ENCODE measurements at regions not wholly inside any gene's neighbourhood (a gene's known extent, or its start where the extent isn't known, plus 50 kb on each side); places are given as distances from the start of the nearest gene placed in this dataset.

DNA sequence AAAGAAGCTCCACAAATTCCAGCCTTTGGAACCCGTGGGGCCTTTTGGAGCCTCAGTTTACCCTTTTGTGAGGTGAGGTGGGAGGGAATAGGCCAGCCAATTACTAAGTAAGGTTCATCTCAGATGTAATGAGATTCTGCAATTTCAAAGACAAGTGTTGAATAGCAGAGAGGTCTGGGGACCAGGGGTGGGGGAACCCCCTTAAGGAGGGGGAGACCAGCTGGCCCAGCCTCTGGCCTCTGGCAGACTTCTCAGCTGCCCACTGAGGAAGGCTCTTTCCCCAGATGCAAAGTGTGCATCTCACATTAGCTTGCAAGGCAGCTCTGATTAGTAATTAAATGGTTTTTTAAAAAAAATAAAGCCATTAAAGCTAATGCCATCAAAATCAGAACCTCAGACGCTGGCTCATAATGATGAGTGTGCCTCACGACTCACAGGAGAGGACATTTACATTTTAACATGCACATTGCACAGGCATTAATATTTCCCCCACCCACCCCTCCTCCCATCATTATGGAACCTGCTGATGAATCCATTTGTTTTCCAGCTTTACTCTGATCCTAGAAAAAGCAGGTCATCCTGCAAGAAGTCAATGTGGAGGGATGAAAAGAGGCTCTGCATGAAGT lies 176.7 kb upstream of the TLE3 start:
- H3K4me3 ChIP-seq, result no peak overlapping the region
- no peaks in the 10 kb centered on the region for H3K27me3 ChIP-seq
- TF ChIP-seq, protein P1, sequence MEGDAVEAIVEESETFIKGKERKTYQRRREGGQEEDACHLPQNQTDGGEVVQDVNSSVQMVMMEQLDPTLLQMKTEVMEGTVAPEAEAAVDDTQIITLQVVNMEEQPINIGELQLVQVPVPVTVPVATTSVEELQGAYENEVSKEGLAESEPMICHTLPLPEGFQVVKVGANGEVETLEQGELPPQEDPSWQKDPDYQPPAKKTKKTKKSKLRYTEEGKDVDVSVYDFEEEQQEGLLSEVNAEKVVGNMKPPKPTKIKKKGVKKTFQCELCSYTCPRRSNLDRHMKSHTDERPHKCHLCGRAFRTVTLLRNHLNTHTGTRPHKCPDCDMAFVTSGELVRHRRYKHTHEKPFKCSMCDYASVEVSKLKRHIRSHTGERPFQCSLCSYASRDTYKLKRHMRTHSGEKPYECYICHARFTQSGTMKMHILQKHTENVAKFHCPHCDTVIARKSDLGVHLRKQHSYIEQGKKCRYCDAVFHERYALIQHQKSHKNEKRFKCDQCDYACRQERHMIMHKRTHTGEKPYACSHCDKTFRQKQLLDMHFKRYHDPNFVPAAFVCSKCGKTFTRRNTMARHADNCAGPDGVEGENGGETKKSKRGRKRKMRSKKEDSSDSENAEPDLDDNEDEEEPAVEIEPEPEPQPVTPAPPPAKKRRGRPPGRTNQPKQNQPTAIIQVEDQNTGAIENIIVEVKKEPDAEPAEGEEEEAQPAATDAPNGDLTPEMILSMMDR (IDR thresholded peaks at IDR 0.05), result no peak
- no peak for TF ChIP-seq POLR2AphosphoS5 (IDR thresholded peaks at IDR 0.05; ENCODE audit: insufficient read depth in 1 of 2, low read depth in 1 of 2)
- no peak for TF ChIP-seq POLR2A (IDR thresholded peaks at IDR 0.05)
- H3K27ac ChIP-seq, result no peak overlapping the region
- intact Hi-C loops (cut with DNase I), result loop anchor here (5.0 kb wide), 1 partner anchor 48 kb away; no protein-coding TSS in a partner anchor
- no peaks in the 10 kb centered on the region for H3K36me3 ChIP-seq
- H3K4me1 ChIP-seq, result peaks cover 29% of the 10 kb centered on the region
- no peak for DNase-seq (ENCODE audit: extremely low spot score in 2 of 2)
- H3K9me3 ChIP-seq, result no peaks in the 10 kb centered on the region

DNA sequence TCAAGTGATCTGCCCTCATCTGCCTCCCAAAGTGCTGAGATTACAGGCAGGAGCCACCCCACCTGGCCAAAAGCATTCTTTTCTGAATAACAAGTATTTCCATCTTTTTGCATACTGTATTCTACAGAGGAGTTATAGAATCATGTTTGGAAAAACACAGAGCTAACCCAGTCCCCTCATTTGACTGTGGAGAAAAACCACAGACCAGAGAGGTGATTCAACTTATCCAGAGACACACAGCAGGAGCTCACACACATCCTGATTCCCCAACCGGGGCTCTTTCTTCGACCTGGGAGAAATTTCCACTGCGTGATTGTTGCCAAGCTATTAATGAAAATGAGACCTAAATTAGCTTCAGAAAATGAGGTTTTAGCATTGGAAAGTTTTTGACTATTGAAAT lies 176.1 kb upstream of the TLE3 start:
- intact Hi-C loops (cut with DNase I), result loop anchor here (5.0 kb wide), 1 partner anchor 48 kb away; no protein-coding TSS in a partner anchor

DNA sequence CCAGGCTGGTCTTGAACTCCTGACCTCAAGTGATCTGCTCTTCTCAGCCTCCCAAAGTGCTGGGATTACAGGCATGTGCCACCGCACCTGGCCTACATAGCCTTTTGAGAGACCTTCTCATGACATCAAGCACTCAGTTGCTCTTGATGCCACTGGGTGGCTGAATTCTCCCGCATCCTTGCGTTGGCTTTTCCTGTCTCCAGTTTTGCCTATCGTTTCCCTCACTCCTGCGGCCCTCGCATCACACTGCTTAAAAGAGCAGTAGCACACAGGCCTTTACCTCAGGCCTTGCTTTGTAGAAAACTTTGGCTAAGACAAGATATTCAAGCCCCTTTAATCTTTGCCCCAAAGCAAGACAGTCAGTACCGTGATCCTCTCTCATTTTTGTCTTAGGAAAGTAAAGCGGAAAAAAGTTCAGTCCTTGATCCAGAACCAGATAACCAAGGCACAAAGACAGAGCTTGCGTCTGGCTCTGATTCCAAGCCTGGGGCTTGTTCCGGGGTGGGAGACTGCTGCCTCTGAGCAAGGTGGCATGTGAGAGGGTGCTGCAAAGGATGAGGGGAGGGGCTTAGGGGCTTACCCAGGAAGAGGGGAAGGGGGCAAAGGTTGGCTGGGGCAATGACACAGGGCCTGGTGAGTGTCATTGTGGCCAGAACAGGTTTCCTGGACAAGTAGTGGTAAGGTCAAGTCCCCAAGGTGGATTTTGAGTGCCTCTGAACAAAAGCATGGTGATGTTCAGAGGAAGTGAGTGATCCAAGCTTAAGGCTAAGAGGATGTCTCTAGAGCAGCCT lies 175.0 kb upstream of the TLE3 start:
- TF ChIP-seq POLR2A (IDR thresholded peaks at IDR 0.05) (no peak), POLR2AphosphoS5 (IDR thresholded peaks at IDR 0.05; ENCODE audit: insufficient read depth in 1 of 2, low read depth in 1 of 2) (no peak)
- TF ChIP-seq, protein P1 (IDR thresholded peaks at IDR 0.05), result no peak
- intact Hi-C loops (cut with DNase I), result loop anchor here (5.0 kb wide), 1 partner anchor 50 kb away; no protein-coding TSS in a partner anchor
- no peak overlapping the region for H3K27ac ChIP-seq
- no peak overlapping the region for H3K4me3 ChIP-seq
- no peaks in the 10 kb centered on the region for H3K9me3 ChIP-seq
- no peak for DNase-seq (ENCODE audit: extremely low spot score in 2 of 2)
- no peaks in the 10 kb centered on the region for H3K36me3 ChIP-seq
- peaks cover 30% of the 10 kb centered on the region for H3K4me1 ChIP-seq
- no peaks in the 10 kb centered on the region for H3K27me3 ChIP-seq

More for the DNA sequence above, 176.1 kb upstream of the TLE3 start:
- Histone ChIP-seq H3K4me3 (no peak overlapping the region), H3K9me3 (no peaks in the 10 kb centered on the region), H3K27ac (no peak overlapping the region), H3K36me3 (no peaks in the 10 kb centered on the region), H3K4me1 (peaks cover 30% of the 10 kb centered on the region), H3K27me3 (no peaks in the 10 kb centered on the region)
- TF ChIP-seq POLR2AphosphoS5 (IDR thresholded peaks at IDR 0.05; ENCODE audit: insufficient read depth in 1 of 2, low read depth in 1 of 2), result no peak
- TF ChIP-seq, protein P1 (IDR thresholded peaks at IDR 0.05), result no peak
- no peak for TF ChIP-seq POLR2A (IDR thresholded peaks at IDR 0.05)
- no peak for DNase-seq (ENCODE audit: extremely low spot score in 2 of 2)

DNA sequence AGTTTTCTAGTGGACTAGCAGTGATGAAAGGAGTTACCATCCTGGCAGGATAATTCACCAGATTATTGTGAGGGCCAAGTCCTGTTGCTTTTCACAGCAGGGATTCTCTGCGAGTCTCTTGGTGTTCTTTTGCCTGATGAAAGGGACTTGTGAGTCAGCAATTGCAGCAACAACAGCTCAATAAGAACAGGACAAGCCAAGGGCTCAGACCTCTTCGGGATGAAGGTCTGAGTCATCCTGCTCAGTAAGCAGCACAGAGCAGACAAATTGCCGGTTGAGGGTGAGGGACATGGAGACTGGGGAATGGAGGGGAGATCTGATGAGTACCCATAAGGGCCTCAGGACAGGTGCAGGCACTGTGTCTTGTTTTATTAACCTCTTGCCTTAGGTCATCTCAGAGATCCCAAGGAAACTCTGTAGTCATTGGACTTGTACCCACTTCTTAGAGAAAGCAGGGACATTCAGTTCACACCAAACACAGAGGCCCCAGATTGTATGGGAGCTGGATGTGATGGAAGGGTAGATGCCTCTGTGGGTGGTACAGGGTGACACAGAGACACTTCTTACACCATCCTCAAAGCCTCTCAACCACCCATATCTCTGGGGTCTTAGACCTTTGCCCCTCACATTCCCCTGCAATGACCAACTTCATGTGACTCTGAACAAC lies 173.8 kb upstream of the TLE3 start:
- Histone ChIP-seq H3K4me3 (peak overlapping the region in 1 of 2 donors; percentile 10), H3K9me3 (no peaks in the 10 kb centered on the region), H3K4me1 (peaks cover 39% of the 10 kb centered on the region), H3K27ac (peak overlapping the region; percentile 76), H3K27me3 (no peaks in the 10 kb centered on the region), H3K36me3 (no peaks in the 10 kb centered on the region)
- TF ChIP-seq, protein P1 (IDR thresholded peaks at IDR 0.05), result no peak
- peak; percentile 25 to 88 for TF ChIP-seq POLR2AphosphoS5 (IDR thresholded peaks at IDR 0.05; ENCODE audit: insufficient read depth in 1 of 2, low read depth in 1 of 2)
- peak in 1 of 2 donors; percentile 98 for DNase-seq (ENCODE audit: extremely low spot score in 2 of 2)
- intact Hi-C loops (cut with DNase I), result loop anchor here (5.0 kb wide), 1 partner anchor 51 kb away; no protein-coding TSS in a partner anchor
